HG03103 (cell line): ENCODE measurements at regions not wholly inside any gene's neighbourhood (a gene's known extent, or its start where the extent isn't known, plus 50 kb on each side); places are given as distances from the start of the nearest gene placed in this dataset.

Source experiments
- ATAC-seq: cut with Tn5 transposase; IDR thresholded peaks from one replicate; pipeline ENCODE4 v1.9.1; 2021; ENCODE audit warnings: low read depth; ENCODE audit not compliant: unreplicated experiment

- ATAC-seq: no peak
These were observed 156.3 kb downstream of the FAT3 start for GRCh38 chr11:92380882-92381281.

DNA sequence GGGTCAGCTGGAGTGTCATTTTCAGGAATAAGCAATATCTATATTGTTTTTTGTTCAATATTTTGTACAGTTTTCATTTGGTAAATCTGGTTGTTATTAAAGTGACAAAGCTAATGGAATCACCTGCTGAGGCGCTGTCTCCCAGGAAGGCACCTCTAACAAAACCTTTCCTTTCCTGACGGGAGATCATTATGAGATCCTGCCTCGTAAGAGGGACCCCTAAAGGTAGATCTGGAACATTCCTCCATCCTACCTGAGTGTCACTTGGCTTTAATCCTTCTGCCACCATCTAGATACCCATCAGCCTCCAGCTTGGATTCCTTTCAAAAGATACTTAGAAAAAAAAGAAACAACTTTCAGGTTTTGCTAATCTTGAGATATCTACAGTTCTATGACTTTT lies 157.7 kb downstream of the FAT3 start:
- no peak for ATAC-seq

DNA sequence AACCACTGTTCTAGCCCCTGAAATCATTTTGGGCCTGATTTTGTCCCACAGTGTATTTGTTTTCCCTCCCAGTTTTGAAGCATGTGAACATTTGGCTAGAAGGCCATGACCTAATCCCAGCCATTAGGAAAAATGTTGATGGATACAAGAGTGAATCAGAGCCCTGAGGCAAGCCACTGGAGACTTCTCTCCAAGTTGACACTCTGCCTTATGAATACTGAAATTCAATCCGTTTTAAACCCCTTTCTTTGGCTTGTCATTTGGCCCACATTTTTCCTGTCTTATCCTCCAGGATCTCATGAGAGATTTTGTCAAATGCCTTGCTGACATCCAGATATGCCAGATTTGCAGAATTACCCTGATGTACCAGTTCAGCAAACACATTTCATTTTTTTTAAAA lies 158.8 kb downstream of the FAT3 start:
- no peak for ATAC-seq

GRCh38 chr11:92384358-92384757 lies 159.7 kb downstream of the FAT3 start:
- no peak for ATAC-seq

DNA sequence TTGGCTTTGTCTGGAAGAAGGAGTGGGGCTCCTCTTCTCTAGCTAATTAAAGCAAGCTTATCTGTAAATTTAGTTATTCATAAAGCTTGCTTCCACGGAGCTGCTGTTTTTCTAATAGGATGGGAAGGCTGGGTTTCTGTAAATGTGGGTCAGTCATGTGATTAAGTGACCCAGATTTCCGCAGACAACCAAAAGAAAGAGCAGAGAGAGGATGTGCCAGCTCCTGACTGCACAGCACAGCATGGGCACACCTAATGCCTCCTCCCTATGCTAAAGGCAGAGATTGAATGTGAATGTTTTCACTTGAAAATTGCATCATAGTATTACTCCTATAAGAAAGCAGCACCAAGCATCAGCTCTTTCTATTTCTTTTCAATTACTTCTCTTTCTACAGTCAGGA lies 160.2 kb downstream of the FAT3 start:
- no peak for ATAC-seq

DNA sequence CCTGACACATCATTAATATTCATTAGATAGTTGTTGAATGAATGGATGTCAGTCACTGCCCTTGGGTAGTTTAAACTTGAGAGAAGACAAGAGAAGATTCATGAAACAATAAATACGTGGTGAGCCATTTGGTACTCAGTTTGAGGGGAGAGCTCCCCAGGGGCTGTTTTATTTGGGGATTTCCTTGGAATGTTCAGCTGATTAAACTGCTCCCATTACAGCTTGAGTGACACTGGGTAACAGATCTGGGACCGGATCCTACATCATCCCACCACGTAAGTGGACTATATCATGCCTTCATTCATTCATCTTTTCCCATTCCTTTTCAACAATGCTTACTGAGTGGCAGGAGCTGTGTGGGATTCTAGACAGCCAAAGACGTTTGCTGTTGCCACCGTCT lies 162.0 kb downstream of the FAT3 start:
- ATAC-seq: no peak

GRCh38 chr11:92387859-92388258 lies 163.2 kb downstream of the FAT3 start:
- ATAC-seq: no peak

GRCh38 chr11:92388380-92388779 lies 163.8 kb downstream of the FAT3 start:
- ATAC-seq: no peak

DNA sequence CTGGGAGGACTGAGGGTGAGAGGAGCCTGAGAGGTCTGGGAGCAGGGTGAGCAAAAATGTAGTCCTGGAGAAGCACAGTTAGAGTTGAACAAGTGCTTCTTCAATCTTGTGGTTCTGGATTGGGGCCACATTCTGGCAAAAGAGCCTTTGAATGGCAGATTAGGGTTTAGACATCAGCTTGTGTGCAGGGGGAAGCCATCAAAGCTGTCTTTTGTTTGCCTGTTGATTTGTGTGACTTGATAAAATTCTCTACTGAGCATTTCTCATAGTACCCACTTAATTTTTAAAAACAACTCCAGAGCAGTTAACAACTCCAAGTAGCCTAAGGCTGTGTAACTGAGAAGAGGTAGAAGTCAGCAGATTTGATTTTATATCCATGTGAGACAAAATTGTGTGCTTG lies 166.2 kb downstream of the FAT3 start:
- no peak for ATAC-seq

- ATAC-seq: no peak
These were observed 166.7 kb downstream of the FAT3 start for GRCh38 chr11:92391364-92391763.

DNA sequence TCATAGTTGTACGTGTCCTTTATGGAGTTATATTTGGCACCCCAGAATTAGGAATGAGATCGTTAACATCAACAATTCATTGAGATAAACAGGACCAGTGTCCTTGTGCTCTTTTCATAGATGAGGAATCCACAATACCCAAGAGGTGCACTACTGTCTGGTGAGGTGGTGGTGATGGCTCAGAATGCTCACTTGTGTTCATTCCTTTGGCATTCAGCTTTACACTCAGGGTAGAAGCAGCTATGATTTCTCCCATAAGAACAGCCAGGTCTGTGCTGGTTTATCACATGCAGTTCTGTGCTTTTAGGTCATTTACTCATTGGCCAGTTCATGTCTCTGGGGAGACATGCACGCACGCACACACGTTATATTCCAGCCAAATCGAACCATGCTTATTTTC lies 167.2 kb downstream of the FAT3 start:
- ATAC-seq: no peak

DNA sequence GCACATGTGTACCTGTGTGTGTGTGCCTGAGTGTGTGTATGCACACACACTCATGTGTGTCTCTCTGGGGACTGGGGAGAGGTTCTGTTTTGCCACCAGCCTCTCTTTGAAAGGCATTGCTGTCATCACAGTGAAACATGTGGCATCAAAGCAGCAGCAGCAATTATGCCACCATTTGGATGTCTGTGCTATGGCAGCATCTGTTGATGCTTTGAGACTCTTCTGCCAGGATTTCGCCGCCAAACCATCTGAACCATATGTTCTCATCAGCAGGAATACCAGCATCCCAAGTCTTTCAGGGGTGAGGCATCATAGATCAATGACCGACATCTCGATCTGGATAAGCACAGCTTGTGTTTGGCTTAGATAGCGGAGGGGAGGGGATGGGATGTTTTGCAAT lies 168.6 kb downstream of the FAT3 start:
- ATAC-seq: no peak

DNA sequence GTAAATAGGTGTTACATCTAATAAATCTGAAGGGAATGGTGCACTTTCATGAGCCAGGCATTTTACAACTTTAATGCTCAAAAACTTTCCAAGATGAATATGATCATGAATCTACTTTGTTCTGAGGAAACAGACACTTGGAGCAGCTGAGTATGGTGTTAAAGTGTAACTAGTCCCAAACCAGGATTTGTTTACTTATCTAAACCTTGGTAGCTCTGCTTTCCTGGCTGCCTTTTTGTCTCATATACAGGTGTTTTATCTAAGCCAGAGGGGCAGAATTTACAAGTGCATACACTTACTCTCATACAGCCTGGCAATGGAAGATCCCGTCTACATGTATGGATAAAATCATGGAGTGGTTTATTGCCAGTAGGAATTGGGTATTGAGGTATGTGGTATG lies 171.5 kb downstream of the FAT3 start:
- ATAC-seq: no peak

DNA sequence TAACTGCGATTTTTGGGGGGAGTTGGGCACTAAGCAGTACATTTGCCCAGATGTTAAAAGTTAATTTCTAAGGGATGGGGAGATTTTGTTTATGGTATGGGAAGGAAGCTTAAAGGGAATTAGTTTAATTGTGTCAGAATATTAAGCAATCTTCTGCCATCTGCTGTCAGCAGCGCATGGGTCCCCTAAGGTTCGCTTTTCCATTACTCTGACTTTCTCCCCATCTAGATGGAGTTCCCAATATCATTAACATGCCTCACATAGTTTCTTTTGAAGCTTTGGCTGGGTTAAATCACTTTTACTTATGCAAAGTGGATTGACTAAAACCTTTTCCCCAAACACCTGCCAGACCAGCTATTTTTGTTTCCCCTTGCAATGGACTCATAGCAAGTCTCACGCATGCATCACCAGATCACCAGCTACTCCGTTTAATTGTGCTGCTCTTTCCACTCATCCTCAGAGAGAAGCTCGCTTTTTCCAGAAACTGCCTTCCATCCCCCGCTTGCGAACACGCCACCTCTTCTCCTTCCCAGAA lies 172.7 kb downstream of the FAT3 start:
- no peak for ATAC-seq

DNA sequence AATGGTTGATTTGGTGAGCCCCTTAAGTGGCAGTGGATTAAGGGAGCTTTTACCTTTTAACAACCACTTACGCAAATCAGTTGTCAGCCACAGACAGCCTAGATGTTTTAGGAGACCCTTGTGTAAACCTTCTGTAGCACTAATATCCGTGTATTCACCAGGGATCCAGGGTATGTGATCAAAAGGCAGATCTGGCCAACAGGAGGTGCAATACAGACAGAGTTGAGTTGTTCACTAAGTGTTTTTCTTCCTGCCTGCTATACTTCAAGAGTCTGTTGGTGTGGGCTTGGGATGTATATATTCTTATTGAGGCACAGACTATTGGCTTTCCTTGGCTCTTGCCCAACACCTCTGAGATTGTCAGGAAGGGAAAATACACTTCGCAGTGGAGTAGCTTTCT lies 175.1 kb downstream of the FAT3 start:
- ATAC-seq: no peak

DNA sequence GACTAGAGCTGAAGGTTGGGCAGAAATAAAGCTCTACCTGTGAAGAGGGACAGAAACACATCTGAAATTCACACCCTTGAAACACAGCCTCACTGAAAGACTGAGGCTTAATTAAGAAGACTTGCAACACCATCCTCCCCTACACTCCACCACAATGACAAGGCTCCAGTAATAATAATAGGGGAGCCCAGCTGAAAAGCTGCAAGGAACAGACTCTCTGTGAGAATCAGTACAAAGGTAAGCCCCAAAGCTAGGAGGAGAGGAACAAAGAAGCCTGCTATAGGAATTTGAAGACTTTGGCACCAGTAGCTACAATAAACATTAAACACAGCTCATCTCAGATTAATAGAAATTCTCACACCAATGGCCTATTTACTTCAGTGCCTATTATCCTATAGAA lies 176.9 kb downstream of the FAT3 start:
- no peak for ATAC-seq

DNA sequence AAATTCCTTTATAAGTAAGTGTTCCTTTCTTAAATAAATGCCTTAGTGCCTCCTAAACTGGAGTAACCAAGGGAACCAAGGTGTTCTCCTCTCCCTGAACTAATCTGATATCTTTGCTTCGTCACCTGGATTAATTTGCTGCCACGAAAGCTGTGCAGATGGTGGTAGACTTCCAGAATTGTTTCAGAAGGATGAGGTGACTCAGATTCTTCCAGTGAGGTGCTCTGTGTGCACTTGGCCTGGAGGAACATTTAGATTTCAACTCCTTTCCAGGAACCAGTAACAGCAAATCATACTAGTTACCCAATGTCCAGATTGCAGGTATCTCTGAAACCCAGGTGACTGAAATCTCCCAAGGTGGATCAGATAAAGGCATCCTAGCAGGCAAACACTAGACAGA lies 181.9 kb downstream of the FAT3 start:
- ATAC-seq: no peak

- no peak for ATAC-seq
These were observed 184.7 kb downstream of the FAT3 start for GRCh38 chr11:92409355-92409754.

- no peak for ATAC-seq
These were observed 185.3 kb downstream of the FAT3 start for GRCh38 chr11:92409956-92410355.

GRCh38 chr11:92410526-92410925 lies 185.9 kb downstream of the FAT3 start:
- no peak for ATAC-seq

GRCh38 chr11:92411431-92411830 lies 186.8 kb downstream of the FAT3 start:
- no peak for ATAC-seq

DNA sequence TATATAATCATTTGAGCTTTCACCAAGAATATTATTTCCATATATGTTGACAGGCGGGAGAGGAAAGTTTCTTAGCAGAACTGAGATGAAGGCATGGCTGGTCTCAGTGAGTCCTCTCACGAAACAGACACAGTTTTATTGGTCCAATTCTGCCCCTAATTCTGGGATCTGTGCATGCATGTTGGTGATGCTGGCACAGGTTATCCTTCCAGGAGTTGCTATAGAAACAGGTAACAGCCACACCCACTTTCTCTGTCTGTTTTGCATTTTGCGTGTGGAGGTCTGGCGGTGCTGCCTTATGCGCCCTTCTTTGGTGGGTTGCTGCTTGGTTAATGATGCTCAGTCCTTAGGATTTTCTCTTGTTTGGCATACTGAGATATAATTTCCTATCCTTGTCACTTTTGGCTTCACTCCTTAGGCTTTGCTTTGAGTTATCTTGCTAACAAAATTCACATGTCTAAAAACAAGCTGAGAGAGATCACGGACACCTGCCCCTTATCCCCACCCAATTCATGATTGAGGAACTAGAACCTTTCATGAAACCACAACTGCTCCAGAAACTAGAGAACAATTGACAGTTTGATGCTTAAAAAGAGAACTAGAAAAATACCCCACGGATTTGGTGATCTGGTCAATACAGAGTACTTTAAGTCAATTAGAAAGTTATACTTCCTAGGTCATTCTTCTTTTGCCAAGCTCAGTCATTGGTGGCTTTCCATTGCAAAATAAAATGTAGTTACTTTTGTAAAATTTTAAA lies 189.3 kb downstream of the FAT3 start:
- ATAC-seq: no peak
